ENCODE measurements at regions not wholly inside any gene's neighbourhood (a gene's known extent, or its start where the extent isn't known, plus 50 kb on each side); places are given as distances from the start of the nearest gene placed in this dataset.

- TF ChIP-seq FOXM1 (IDR thresholded peaks at IDR 0.05; ENCODE audit: borderline replicate concordance, low read depth), result no peak
- TF ChIP-seq EP300 (IDR thresholded peaks at IDR 0.05; ENCODE audit: borderline replicate concordance), result no peak
- TF ChIP-seq EGR1 (IDR thresholded peaks at IDR 0.05), result no peak
- no peak for TF ChIP-seq YY1 (IDR thresholded peaks at IDR 0.05; ENCODE audit: low read depth)
- no peak for TF ChIP-seq MAX (IDR thresholded peaks at IDR 0.05)
- no peak for TF ChIP-seq CREB1 (IDR thresholded peaks at IDR 0.05; ENCODE audit: low read depth)
- no peak for TF ChIP-seq ZBTB7A (IDR thresholded peaks at IDR 0.05; ENCODE audit: low read depth)
- no peak for TF ChIP-seq TCF12 (IDR thresholded peaks at IDR 0.05; ENCODE audit: low read depth)
- no peak for TF ChIP-seq NFIC (IDR thresholded peaks at IDR 0.05)
- TF ChIP-seq USF1 (IDR thresholded peaks at IDR 0.05), result no peak
- TF ChIP-seq REST (IDR thresholded peaks at IDR 0.05; ENCODE audit: low read depth), result no peak
- TF ChIP-seq TEAD4 (IDR thresholded peaks at IDR 0.05), result no peak
- TF ChIP-seq CEBPB (IDR thresholded peaks at IDR 0.05), result no peak
- TF ChIP-seq RAD21 (IDR thresholded peaks at IDR 0.05; ENCODE audit: low read depth), result no peak
- no peak for TF ChIP-seq TAF1 (IDR thresholded peaks at IDR 0.05; ENCODE audit: low read depth)
Observed at GRCh38 chrX:123013141-123013540, 170.9 kb upstream of the GRIA3 start.

GRCh38 chrX:123036401-123036800, 147.7 kb upstream of the GRIA3 start:
- TF ChIP-seq FOXM1 (IDR thresholded peaks at IDR 0.05; ENCODE audit: borderline replicate concordance, low read depth) (no peak), TCF12 (IDR thresholded peaks at IDR 0.05; ENCODE audit: low read depth) (no peak), EGR1 (IDR thresholded peaks at IDR 0.05) (no peak), MAX (IDR thresholded peaks at IDR 0.05) (no peak), CEBPB (IDR thresholded peaks at IDR 0.05) (no peak), USF1 (IDR thresholded peaks at IDR 0.05) (no peak), RAD21 (IDR thresholded peaks at IDR 0.05; ENCODE audit: low read depth) (no peak), TAF1 (IDR thresholded peaks at IDR 0.05; ENCODE audit: low read depth) (no peak), YY1 (IDR thresholded peaks at IDR 0.05; ENCODE audit: low read depth) (no peak), CREB1 (IDR thresholded peaks at IDR 0.05; ENCODE audit: low read depth) (no peak), REST (IDR thresholded peaks at IDR 0.05; ENCODE audit: low read depth) (no peak), ZBTB7A (IDR thresholded peaks at IDR 0.05; ENCODE audit: low read depth) (no peak), TEAD4 (IDR thresholded peaks at IDR 0.05) (no peak), NFIC (IDR thresholded peaks at IDR 0.05) (no peak), EP300 (IDR thresholded peaks at IDR 0.05; ENCODE audit: borderline replicate concordance) (no peak)

- no peak for TF ChIP-seq TCF12 (IDR thresholded peaks at IDR 0.05; ENCODE audit: low read depth)
- no peak for TF ChIP-seq CEBPB (IDR thresholded peaks at IDR 0.05)
- TF ChIP-seq MAX (IDR thresholded peaks at IDR 0.05), result no peak
- TF ChIP-seq RAD21 (IDR thresholded peaks at IDR 0.05; ENCODE audit: low read depth), result no peak
- no peak for TF ChIP-seq CREB1 (IDR thresholded peaks at IDR 0.05; ENCODE audit: low read depth)
- no peak for TF ChIP-seq EGR1 (IDR thresholded peaks at IDR 0.05)
Observed at GRCh38 chrX:123049071-123049625, 134.9 kb upstream of the GRIA3 start.

- TF ChIP-seq NFIC (IDR thresholded peaks at IDR 0.05) (no peak), TEAD4 (IDR thresholded peaks at IDR 0.05) (no peak), EP300 (IDR thresholded peaks at IDR 0.05; ENCODE audit: borderline replicate concordance) (no peak), MAX (IDR thresholded peaks at IDR 0.05) (no peak), ZBTB7A (IDR thresholded peaks at IDR 0.05; ENCODE audit: low read depth) (no peak), USF1 (IDR thresholded peaks at IDR 0.05) (no peak), TAF1 (IDR thresholded peaks at IDR 0.05; ENCODE audit: low read depth) (no peak), TCF12 (IDR thresholded peaks at IDR 0.05; ENCODE audit: low read depth) (no peak), FOXM1 (IDR thresholded peaks at IDR 0.05; ENCODE audit: borderline replicate concordance, low read depth) (no peak), YY1 (IDR thresholded peaks at IDR 0.05; ENCODE audit: low read depth) (no peak), RAD21 (IDR thresholded peaks at IDR 0.05; ENCODE audit: low read depth) (no peak), CREB1 (IDR thresholded peaks at IDR 0.05; ENCODE audit: low read depth) (no peak), CEBPB (IDR thresholded peaks at IDR 0.05) (no peak), REST (IDR thresholded peaks at IDR 0.05; ENCODE audit: low read depth) (no peak), EGR1 (IDR thresholded peaks at IDR 0.05) (no peak)
Observed at GRCh38 chrX:123060986-123061385, 123.1 kb upstream of the GRIA3 start.
